ENCODE measurements at regions not wholly inside any gene's neighbourhood (a gene's known extent, or its start where the extent isn't known, plus 50 kb on each side); places are given as distances from the start of the nearest gene placed in this dataset.

DNA sequence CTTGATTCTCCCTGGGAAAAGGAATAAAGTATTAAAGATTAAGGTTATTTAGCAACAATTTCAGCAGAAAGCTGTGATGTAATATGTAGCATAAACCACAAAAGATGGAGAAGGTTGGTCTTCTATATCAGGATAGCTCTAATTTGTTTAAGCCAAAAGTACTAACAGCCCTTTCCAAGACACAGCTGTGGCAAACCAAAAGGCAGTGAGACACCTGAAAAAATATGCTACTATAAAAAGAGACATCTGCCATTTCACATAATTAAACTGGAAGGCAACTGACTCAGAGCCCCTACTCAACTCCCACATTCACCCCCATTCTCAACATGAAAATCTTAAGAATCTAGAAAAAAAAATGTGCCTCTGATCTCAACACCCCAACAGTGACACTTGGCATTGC is 390.2 kb upstream of the PRICKLE1 start:
- no peak for DNase-seq (ENCODE audit: low read depth in 4 of 4, low spot score in 3 of 4)

DNA sequence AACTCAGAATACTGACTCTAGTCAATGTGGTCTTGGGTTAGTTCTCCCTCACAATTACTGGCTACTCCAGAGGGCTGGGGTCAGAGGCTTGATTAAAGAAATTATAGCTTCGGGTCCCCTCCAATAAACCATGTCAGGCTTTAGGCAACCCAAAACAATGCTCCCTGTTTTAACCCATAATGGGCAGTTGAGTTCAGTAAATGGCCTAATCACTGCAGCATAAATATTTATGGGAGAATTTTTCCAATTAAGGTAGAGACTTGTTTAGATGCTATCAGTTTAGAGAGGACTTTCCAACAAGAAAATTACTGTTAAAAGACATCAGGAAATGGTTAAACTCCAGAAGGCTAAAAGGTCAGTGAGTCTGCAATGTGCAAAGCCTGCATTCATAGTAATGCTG is 389.2 kb upstream of the PRICKLE1 start:
- DNase-seq (ENCODE audit: low read depth in 4 of 4, low spot score in 3 of 4): peak in 1 of 4 donors; percentile 28

DNA sequence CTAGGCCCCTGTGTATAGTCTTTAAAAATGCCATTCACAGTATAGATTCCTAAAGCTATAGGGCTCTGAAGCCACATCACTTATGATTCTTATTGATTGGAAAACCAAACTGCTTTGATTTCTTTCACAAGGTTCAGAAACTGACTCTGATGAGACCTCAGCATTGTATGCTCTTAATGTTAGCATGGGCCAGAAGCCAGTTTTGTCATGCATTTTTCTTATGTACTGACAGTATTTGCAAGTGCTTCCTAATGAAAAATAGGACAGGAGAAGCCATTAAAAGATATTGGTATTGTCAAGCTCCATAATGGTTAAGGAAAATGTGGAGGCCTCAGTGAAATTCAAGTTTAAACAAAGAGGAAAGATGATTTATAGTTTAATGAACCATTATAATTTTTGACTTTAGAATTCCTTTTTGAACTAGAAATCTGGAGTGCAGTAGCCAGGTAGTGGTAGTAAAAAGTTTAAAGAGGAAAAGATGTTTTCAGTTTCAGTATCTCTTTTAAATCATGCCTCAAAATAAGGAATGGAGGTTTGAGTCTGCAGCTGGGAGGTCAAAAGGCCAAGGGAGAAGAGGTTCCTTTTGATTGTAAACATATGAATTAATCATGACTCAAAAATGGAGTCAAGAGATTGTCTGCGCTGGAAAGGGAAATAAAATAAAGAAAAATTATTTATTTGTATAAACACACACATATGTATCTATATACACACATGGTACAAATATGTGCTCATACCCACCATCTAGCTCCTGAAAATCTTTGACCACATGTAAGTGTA is 388.1 kb upstream of the PRICKLE1 start:
- DNase-seq (ENCODE audit: low read depth in 4 of 4, low spot score in 3 of 4): no peak

DNA sequence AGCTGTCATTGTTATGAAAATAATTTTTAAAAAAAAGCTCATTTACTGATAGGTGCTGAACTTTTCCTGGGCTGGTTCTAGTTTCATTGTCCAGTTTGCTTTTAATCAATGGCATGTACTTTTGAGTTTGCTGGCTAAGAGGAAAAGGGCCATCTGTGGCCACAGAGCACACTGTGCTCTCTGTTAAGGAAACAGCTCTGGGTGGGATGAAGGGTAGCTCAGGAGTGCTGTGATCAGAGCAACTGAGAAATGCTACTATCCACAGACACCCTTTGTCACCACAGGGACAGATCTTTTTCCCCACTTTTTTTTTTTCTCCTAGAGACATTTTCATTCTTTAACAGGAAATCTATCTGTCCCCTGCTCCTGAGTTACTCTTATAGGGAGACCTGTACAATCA is 387.1 kb upstream of the PRICKLE1 start:
- no peak for DNase-seq (ENCODE audit: low read depth in 4 of 4, low spot score in 3 of 4)

DNA sequence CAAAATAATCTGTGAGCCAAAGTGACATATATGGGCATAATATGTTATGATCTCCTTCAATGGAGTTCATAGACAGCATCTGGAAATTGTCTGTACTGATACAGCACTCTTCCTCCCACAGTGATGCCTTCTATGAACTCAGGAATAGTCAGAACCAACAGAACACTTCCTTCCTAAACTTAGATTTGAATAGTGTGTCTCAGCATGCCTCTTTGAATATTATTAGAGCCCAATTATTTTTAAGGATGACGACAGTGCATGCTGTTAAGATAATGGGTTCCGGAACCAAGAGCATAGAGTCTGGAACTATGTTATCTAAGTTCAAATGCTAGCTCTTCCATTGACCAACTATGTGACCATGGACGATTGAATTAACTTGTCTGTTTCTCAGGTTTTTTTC is 386.6 kb upstream of the PRICKLE1 start:
- DNase-seq (ENCODE audit: low read depth in 4 of 4, low spot score in 3 of 4): no peak

DNA sequence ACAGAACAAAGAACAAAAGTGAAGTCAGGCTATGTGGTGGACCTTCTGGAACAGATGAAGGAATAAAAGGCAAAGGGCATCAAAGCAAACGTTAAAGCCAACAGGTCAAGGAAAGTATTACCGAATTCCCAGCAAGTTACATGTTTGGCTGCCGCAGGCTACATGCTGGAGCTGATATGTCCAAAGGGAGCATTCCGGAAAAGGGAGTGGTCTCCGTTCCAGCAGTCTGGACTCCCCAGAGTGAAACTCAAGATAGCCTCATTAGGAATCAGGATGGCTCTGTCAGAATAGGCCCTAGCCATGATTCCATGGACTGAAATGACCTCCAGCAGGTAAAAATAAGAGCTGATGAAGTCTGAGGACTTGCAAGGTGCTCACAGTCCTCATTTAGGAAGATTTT is 379.8 kb upstream of the PRICKLE1 start:
- no peak for DNase-seq (ENCODE audit: low read depth in 4 of 4, low spot score in 3 of 4)

DNA sequence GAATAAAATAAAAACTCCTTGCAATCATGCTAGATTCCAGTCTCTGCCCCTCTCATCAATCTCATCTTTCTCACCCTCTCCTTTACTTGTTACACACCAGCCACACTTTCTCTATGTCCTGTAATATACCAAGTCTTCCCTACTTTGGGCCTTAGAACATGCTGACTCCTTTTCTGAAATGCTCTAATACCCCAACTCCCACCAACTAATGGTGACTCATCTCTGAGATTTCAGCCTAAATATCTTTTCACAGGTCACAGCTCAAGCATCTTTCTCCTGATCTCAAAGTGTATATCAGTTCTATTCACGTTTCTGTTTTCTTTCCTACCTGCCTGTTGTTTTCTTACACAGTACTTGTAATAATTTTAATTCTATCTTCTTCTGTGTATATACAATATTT is 378.9 kb upstream of the PRICKLE1 start:
- no peak for DNase-seq (ENCODE audit: low read depth in 4 of 4, low spot score in 3 of 4)

DNA sequence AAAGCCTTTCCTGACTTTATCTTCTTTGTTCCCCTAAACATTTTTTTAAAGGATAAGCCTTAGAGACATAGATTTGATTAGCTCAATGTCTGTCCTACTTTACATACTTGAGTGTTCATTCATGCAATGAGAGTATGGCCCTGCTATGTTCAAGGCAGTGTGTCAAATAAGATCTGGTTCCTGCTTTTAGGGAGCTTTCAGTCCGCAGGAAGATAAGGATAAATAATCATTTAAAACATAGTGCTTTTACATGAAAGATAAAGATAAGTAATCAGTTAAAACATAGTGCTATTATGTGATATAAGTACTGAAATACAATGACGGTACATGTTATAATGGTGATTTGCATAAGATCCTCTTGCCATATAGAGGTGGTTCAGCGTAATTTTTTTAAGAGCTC is 378.3 kb upstream of the PRICKLE1 start:
- no peak for DNase-seq (ENCODE audit: low read depth in 4 of 4, low spot score in 3 of 4)

DNA sequence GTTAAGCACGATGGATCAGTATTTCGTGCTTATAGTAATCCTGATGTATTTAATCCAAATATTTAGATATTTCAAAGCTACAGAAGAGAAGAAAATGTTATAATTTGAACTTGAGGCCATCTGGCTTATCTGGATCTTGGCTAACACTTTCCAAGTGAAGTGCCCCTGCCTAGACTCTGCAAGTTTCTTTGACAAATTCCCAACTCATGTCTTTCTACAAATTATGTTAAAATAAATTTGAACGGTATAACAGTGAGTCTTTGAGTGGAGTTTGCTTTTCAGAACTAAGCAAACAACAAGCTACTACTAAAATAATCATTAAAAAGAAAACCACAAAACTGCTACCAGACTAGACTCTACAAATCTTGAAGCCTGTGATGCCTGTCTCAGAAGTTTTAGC is 374.4 kb upstream of the PRICKLE1 start:
- DNase-seq (ENCODE audit: low read depth in 4 of 4, low spot score in 3 of 4): no peak

DNA sequence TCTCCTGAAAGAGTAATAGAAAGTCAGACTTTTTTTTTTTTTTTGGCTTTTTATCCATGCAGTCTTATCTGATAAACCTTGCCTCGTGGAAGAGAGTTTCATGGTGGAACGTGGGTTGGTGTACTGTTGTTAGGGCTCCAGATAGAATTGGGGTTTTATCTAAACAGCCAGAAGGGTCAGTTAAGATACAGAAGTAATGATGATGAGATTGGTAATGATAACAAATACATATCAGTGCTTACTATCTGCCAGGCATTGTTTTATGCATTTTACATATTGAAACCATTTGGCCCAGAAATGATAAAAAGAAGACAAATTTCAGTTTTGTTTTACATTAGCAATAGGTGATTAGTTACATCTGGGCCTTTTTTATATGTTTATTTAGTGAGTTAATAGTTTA is 372.8 kb upstream of the PRICKLE1 start:
- no peak for DNase-seq (ENCODE audit: low read depth in 4 of 4, low spot score in 3 of 4)

DNA sequence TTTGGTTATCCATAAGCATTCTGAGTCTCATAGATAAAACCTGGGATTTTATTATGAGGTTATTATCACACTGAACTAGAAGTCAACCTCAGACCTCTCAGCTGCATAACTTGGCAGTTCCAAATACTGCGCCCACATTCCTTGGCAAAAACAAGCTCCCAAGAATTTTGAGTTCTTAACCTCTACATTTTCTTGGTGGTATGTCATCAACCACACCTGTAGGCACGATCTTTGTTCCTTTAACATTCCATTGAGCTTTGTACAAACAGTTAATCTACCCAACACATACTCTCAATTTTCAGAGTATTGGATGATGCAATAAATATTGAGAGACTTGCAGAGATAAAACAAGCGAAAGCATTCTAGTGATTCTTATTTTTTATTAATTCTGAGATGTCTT is 371.8 kb upstream of the PRICKLE1 start:
- DNase-seq (ENCODE audit: low read depth in 4 of 4, low spot score in 3 of 4): no peak

DNA sequence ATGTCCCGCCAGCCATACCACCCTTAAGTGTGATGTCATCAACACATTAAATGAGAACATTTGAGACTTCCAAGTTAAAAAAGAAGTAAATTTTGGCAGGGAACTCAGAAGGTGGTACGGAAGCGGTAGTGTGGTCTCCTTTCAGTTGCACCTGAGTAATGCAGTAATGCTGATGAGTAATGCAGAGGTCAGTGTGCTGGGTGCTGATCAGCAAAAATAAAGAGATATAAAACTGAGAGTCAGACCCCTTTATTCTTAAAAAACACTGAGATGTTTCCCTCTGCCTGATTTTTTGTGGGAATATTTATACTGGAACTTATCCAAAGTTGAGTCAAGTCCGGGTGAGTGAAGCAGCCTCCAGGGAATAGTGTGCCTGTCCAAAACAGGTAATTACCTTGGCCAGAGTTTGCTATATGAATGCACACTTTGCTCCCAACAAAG is 370.6 kb upstream of the PRICKLE1 start:
- DNase-seq (ENCODE audit: low read depth in 4 of 4, low spot score in 3 of 4): no peak

DNA sequence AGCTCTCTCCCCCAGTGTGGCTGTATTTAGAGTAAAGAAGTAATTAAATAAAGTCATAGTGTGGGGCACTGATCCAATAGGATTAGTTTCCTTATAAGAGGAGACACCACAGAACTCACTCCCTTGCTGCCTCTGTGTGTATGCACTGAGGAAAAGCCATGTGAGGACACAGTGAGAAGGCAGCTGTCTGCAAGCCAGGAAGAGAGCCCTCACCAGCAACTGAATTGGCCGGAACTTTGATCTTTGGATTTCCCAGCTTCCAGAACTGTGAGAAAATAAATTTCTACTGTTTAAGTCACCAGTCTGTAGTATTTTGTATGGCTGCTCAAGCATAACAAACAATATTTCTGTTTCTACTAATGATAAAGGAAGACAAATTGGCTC is 368.7 kb upstream of the PRICKLE1 start:
- DNase-seq (ENCODE audit: low read depth in 4 of 4, low spot score in 3 of 4): no peak

DNA sequence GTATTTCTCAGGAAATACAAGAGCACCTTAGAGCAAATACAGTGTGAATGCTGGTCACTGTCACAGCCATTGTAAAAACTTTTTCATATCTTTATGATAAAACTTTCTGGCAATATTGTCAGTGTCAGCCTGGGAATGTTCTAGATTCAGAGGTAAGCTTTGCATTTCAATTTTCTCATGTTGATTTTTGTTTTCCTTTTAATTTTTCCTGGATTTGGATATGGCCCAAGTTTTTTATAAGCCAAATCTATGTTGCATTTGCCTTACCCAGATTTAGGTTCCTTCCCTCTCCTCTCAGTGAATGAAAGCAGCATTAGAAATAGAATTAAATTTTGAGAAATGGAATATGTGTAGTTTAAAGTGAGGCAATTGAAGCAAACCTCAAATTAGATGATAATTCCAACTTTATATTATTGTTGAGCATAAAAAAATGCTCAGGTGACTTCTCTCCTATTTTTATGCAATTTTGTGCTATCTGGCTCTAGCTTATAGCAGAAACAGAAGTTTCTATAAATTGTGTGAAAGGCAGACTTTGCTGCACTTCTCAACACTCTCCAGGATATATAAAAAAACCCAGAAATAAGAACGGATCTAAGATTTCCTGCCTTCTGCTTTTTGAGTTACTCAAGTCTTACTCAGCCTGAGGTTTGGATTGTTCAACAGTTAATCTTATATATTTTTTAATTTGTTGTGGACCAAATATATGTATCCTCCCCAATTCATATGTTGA is 368.2 kb upstream of the PRICKLE1 start:
- DNase-seq (ENCODE audit: low read depth in 4 of 4, low spot score in 3 of 4): no peak

DNA sequence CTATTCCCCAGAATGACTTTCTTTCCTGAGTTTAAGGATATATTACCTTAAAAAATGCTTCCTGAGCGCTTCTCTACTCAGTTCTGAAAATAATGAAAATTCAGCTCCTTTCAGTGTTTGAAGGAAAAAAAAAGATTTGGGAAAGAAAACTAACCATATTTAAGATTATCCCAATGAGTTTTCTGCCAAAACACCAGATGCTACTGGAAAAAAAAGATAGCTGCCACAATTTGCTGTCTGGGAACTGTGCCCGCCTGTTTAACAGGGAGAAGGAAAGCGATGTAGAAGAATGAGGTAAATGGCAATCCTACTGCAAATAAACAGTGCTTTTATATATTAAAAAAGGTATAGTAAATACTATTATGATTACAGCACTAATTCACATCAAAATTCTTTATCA is 367.6 kb upstream of the PRICKLE1 start:
- DNase-seq (ENCODE audit: low read depth in 4 of 4, low spot score in 3 of 4): no peak

DNA sequence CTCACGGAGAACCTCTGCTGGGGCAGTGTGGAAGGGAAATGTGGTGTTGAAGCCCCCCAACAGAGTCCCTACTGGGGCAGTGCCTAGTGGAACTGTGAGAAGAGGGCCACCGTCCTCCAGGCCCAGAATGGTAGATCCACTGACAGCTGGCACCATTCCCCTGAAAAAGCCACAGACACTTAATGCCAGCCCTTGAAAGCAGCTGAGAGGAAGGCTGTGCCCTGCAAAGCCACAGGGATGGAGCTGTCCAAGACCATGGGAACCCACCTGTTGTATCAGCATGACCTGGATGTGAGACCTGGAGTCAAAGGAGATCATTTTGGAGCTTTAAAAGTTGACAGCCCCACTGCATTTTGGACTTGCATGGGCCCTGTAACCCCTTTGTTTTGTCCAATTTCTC is 363.5 kb upstream of the PRICKLE1 start:
- no peak for DNase-seq (ENCODE audit: low read depth in 4 of 4, low spot score in 3 of 4)

DNA sequence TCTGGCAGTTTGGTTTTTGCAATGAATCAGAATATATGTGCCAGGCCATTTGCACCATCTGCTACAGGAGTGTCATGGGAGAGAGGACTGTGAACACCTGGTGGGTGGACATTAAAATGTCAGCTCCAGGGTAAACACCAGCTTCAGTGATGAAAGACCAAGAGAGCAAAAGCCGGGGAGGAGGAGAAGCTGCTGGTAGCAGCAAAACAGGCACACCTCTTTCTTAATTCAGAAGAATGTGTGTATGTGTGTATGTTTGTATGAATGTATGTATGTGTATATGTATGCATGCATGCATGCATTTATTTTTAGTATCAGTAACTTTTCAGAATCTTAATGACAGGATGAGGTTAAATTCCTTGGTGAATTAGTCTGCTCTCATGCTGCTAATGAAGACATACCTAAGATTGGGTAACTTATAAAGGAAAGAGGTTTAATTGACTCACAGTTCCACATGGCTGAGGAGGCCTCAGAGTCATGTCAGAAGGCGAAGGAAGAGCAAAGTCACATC is 357.4 kb upstream of the PRICKLE1 start:
- DNase-seq (ENCODE audit: low read depth in 4 of 4, low spot score in 3 of 4): no peak

DNA sequence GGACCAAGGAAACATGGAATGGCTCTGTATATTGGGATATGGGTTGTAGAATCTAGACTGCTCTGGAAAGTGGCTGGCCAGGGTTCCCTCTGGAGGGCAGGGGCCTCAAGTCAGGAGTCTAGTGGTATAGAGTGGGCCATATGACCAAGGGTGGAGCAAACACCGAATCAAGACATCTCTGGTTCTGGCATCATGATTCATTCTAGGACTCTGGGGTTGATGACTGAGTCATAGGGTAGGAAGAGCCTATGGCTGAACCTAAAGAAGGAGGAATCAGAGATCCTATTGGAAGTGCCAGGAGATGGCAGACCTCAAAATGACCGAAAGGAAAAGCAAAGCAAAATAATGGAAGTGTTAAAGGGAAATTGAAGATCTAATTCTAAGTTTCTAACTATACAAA is 356.4 kb upstream of the PRICKLE1 start:
- DNase-seq (ENCODE audit: low read depth in 4 of 4, low spot score in 3 of 4): no peak

DNA sequence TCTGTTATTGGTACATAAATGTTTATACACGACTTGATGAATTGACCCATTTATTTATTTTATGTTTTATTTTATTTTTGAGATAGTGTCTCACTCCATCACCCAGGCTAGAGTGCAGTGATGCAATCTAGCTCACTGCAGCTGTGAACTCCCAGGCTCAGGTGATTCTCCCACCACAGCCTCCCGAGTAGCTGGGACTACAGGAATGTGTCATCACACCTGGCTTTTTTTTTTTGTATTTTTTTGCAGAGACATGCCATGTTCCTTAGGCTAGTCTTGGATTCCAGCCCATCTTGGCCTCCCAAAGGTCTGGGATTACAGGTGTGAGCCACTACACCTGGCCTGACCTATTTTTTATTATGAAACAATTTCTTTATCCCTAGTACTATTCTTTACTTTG is 355.0 kb upstream of the PRICKLE1 start:
- DNase-seq (ENCODE audit: low read depth in 4 of 4, low spot score in 3 of 4): no peak

DNA sequence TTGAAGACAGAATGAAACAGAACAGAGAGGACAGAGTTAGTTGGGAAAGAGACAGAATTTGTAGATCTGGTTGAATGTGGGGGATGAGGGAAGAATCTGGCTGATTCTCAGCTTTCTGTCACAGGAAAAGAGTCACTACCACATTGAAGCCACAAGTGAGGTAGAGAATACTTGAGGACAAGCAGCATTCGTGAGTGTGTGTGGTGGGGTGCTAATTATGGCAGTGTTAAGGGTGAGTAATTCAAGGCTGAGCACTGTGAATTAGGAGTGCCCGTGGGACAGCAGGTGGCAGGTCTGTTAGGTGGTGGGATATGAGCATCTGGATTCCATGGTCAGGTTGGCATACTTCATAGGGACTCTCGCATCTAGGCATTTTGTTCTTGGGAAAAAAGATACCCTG is 347.4 kb upstream of the PRICKLE1 start:
- no peak for DNase-seq (ENCODE audit: low read depth in 4 of 4, low spot score in 3 of 4)

DNA sequence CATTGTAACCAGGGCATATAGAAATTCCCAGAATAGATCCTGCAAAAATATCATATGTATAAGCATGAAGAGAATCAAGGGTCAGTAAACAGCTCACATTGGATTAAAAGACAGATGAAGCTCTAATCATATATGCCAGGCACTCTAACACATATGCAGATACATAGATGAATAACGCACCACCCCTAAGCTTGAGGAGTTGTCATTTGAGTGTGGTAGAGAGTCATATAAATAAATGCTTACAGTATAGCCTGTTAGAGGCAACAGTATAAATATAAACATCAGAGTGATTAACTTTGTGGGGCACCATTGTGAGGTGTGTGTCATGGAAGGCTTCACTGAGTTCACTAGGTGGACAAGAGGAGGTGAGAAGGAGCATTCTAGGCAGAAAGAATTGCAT is 346.7 kb upstream of the PRICKLE1 start:
- DNase-seq (ENCODE audit: low read depth in 4 of 4, low spot score in 3 of 4): no peak

DNA sequence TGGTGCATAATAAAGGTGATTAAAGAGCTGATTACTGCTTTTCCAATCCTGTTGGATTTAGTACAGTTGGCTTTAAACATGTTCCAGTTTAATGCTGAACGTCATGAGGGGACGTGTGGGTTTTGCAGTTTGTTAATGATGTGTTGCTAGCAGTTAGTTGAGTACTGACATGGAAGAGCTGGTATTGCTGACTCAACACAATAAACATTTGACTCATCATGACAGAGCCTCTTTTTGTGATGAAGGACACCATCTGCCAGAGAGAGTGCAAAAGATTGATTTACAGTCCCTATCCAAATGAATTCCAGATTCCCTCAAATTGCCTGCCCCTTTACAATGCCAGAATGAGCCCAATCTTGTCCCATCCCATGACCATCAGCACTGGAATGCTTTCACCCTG is 346.2 kb upstream of the PRICKLE1 start:
- no peak for DNase-seq (ENCODE audit: low read depth in 4 of 4, low spot score in 3 of 4)
